IMR-90 (cell line): ENCODE measurements at regions not wholly inside any gene's neighbourhood (a gene's known extent, or its start where the extent isn't known, plus 50 kb on each side); places are given as distances from the start of the nearest gene placed in this dataset.

Experiments
- ATAC-seq: fragments of 200-7000 bp; cut with Tn5 transposase; 2 replicates; pipeline ENCODE4 v1.9.1; 2020; ENCODE audit warnings: low read depth, mild to moderate bottlenecking, moderate library complexity
- BruUV-seq: library from RNA; stranded (reverse); fragments of 400-500 nt; replicated peaks from 2 replicates; lab custom pipeline; 2021; lab: Mats Ljungman, UMichigan
- CTCF ChIA-PET: fragments of 300-600 bp; formaldehyde crosslinking; extraction: SDS; loops from one replicate; lab custom pipeline; 2021; ENCODE audit warnings: antibody characterized with exemption; lab: Yijun Ruan, JAX
- POLR2A ChIA-PET: fragments of 300-600 bp; sonication (Branson Sonifier 250); formaldehyde crosslinking; loops from one replicate; lab custom pipeline; 2022; ENCODE audit warnings: antibody characterized with exemption; ENCODE audit not compliant: unreplicated experiment; lab: Charles Lee
- DNase-seq: peaks from one replicate; pipeline ENCODE4 v3.0.0; 2013
- H2AFZ ChIP-seq: replicated peaks from 2 replicates; pipeline ENCODE3; 2013; ENCODE audit warnings: low read length, mild to moderate bottlenecking; ENCODE audit not compliant: poor library complexity
- H2AK5ac ChIP-seq: 2 replicates; pipeline ENCODE4 v1.6.1; 2013; ENCODE audit warnings: low read depth, low read length, inconsistent platforms
- H2AK9ac ChIP-seq: replicated peaks from 2 replicates; pipeline ENCODE3; 2013; ENCODE audit warnings: mild to moderate bottlenecking, low read depth, low read length, moderate library complexity; ENCODE audit not compliant: poor library complexity
- H2BK120ac ChIP-seq: 2 replicates; pipeline ENCODE4 v1.6.1; 2013; ENCODE audit warnings: low read depth, low read length, inconsistent platforms
- H2BK15ac ChIP-seq: 3 replicates; pipeline ENCODE4 v1.6.1; 2013; ENCODE audit warnings: low read depth, low read length, inconsistent platforms
- H2BK20ac ChIP-seq: 2 replicates; pipeline ENCODE4 v1.6.1; 2013; ENCODE audit warnings: low read depth, mild to moderate bottlenecking, inconsistent platforms, low read length, moderate library complexity
- H2BK5ac ChIP-seq: 2 replicates; pipeline ENCODE4 v1.6.1; 2013; ENCODE audit warnings: mild to moderate bottlenecking, low read depth, low read length, inconsistent platforms; ENCODE audit not compliant: poor library complexity, severe bottlenecking
- H3K14ac ChIP-seq: replicated peaks from 2 replicates; pipeline ENCODE4 v1.6.1; 2013; ENCODE audit warnings: low read depth, low read length, inconsistent platforms
- H3K18ac ChIP-seq: 2 replicates; pipeline ENCODE4 v1.6.1; 2013; ENCODE audit warnings: low read depth, low read length, control low read depth
- H3K23ac ChIP-seq: 2 replicates; pipeline ENCODE4 v1.6.1; 2013; ENCODE audit warnings: low read depth, low read length, inconsistent platforms
- H3K27ac ChIP-seq: 2 replicates; pipeline ENCODE4 v1.5.1; 2013; ENCODE audit warnings: mild to moderate bottlenecking, control low read depth, low read length; ENCODE audit not compliant: insufficient read depth
- H3K27me3 ChIP-seq: 2 replicates; pipeline ENCODE4 v1.6.1; 2013; ENCODE audit warnings: low read length; ENCODE audit not compliant: control insufficient read depth, insufficient read depth
- H3K36me3 ChIP-seq: 2 replicates; pipeline ENCODE4 v1.6.1; 2013; ENCODE audit warnings: low read length, mixed read lengths; ENCODE audit not compliant: control insufficient read depth, insufficient read depth
- H3K4ac ChIP-seq: 2 replicates; pipeline ENCODE4 v1.6.1; 2013; ENCODE audit warnings: low read depth, low read length, inconsistent platforms
- H3K4me1 ChIP-seq: 2 replicates; pipeline ENCODE4 v1.6.1; 2013; ENCODE audit warnings: low read length, mixed read lengths; ENCODE audit not compliant: control insufficient read depth, insufficient read depth
- H3K4me2 ChIP-seq: 2 replicates; pipeline ENCODE4 v1.6.1; 2013; ENCODE audit warnings: low read depth, mild to moderate bottlenecking, control low read depth, low read length, moderate library complexity
- H3K4me3 ChIP-seq: 2 replicates; pipeline ENCODE4 v1.5.1; 2013; ENCODE audit warnings: low read depth, mild to moderate bottlenecking, control low read depth, low read length, moderate library complexity; ENCODE audit not compliant: insufficient read depth
- H3K56ac ChIP-seq: 2 replicates; pipeline ENCODE4 v1.6.1; 2013; ENCODE audit warnings: low read length, inconsistent platforms; ENCODE audit not compliant: insufficient read depth; ENCODE audit errors: extremely low read depth
- H3K79me1 ChIP-seq, 2 experiments: 2 replicates each; pipeline ENCODE4 v1.6.1; 2013; ENCODE audit warnings: low read length in 2 of 2, inconsistent platforms in 1 of 2, low read depth in 1 of 2
- H3K9ac ChIP-seq: 2 replicates; pipeline ENCODE4 v1.6.1; 2013; ENCODE audit warnings: low read depth, low read length, control low read depth
- H3K9me1 ChIP-seq: 2 replicates; pipeline ENCODE4 v1.6.1; 2013; ENCODE audit warnings: low read length, inconsistent platforms; ENCODE audit not compliant: insufficient read depth
- H3K9me3 ChIP-seq: 2 replicates; pipeline ENCODE4 v1.6.1; 2013; ENCODE audit warnings: low read length; ENCODE audit not compliant: control insufficient read depth, insufficient read depth
- H4K20me1 ChIP-seq: 2 replicates; pipeline ENCODE4 v1.6.1; 2013; ENCODE audit warnings: low read length, inconsistent platforms; ENCODE audit not compliant: insufficient read depth
- H4K5ac ChIP-seq: 2 replicates; pipeline ENCODE4 v1.6.1; 2013; ENCODE audit warnings: mild to moderate bottlenecking, low read depth, low read length, control low read depth
- H4K8ac ChIP-seq, 2 experiments: 2 replicates each; pipeline ENCODE4 v1.6.1; 2013; ENCODE audit warnings: low read depth in 2 of 2, low read length in 2 of 2, control low read depth in 1 of 2, inconsistent platforms in 1 of 2
- H4K91ac ChIP-seq: 2 replicates; pipeline ENCODE4 v1.6.1; 2013; ENCODE audit warnings: low read depth, low read length, inconsistent platforms; ENCODE audit not compliant: insufficient read depth
- BHLHE40 ChIP-seq: fragments of 150-350 bp; IDR thresholded peaks from 2 replicates; pipeline ENCODE4 v1.6.1; 2016; ENCODE audit warnings: mild to moderate bottlenecking, low read depth, low read length
- CEBPB ChIP-seq: IDR thresholded peaks from 2 replicates; pipeline ENCODE4 v1.6.1; 2012; ENCODE audit warnings: low read depth, low read length, improper control_type of control experiment
- CHD1 ChIP-seq: IDR thresholded peaks from 2 replicates; pipeline ENCODE4 v1.6.1; 2012; ENCODE audit warnings: low read depth, low read length, improper control_type of control experiment
- CTCF ChIP-seq: conservative IDR thresholded peaks from 2 replicates; pipeline ENCODE4 v1.5.1; 2012; ENCODE audit warnings: mild to moderate bottlenecking, low read depth, low read length, improper control_type of control experiment
- MAFK ChIP-seq: IDR thresholded peaks from 2 replicates; pipeline ENCODE4 v1.6.1; 2012; ENCODE audit warnings: low read depth, low read length, improper control_type of control experiment
- MAZ ChIP-seq: IDR thresholded peaks from 2 replicates; pipeline ENCODE4 v1.6.1; 2012; ENCODE audit warnings: low read depth, mild to moderate bottlenecking, low read length, improper control_type of control experiment, moderate library complexity, borderline replicate concordance
- MXI1 ChIP-seq: IDR thresholded peaks from 2 replicates; pipeline ENCODE4 v1.6.1; 2012; ENCODE audit warnings: low read depth, mild to moderate bottlenecking, low read length, moderate library complexity, borderline replicate concordance
- POLR2A ChIP-seq: IDR thresholded peaks from 2 replicates; pipeline ENCODE4 v1.6.1; 2012; ENCODE audit warnings: mild to moderate bottlenecking, low read depth, low read length
- RAD21 ChIP-seq: IDR thresholded peaks from 2 replicates; pipeline ENCODE4 v1.6.1; 2012; ENCODE audit warnings: low read length, improper control_type of control experiment
- RCOR1 ChIP-seq: IDR thresholded peaks from 2 replicates; pipeline ENCODE4 v1.6.1; 2012; ENCODE audit warnings: mild to moderate bottlenecking, low read length, improper control_type of control experiment; ENCODE audit not compliant: insufficient replicate concordance
- RFX5 ChIP-seq: IDR thresholded peaks from 2 replicates; pipeline ENCODE4 v1.8.0; 2012; ENCODE audit warnings: low read depth, mild to moderate bottlenecking, low read length, moderate library complexity
- SMC3 ChIP-seq: fragments of 150-350 bp; IDR thresholded peaks from 2 replicates; pipeline ENCODE4 v1.6.1; 2016; ENCODE audit warnings: low read depth, mild to moderate bottlenecking, antibody characterized with exemption, low read length, moderate library complexity
- WGBS, 2 experiments: methylation state at CpG; one replicate each; pipeline versions ENCODE4 v1.1.5 to v1.1.7; 2013; ENCODE audit warnings: missing lambda C conversion rate in 2 of 2; ENCODE audit not compliant: insufficient read length in 1 of 2; ENCODE audit errors: extremely low coverage in 2 of 2; 5-methylcytosine and 5-hydroxymethylcytosine counted together
- dilution Hi-C: fragments of 300-500 bp; cut with HindIII; formaldehyde crosslinking; loops from one replicate; pipeline ENCODE4 v1.14.3; 2018; ENCODE audit warnings: low sequenced_read_pairs; ENCODE audit not compliant: unreplicated experiment
- in situ Hi-C: fragments of 300-500 bp; cut with MboI; formaldehyde crosslinking; loops from 3 replicates; pipeline ENCODE4 v1.14.3; 2019; ENCODE audit warnings: low sequenced_read_pairs, inconsistent platforms, mixed read lengths
- intact Hi-C: fragments of 100-400 bp; cut with micrococcal nuclease; formaldehyde crosslinking; loops from 2 replicates; pipeline ENCODE4 v1.10.0; 2022
- TF ChIP-seq, protein P1 (sequence below): fragments of 150-350 bp; IDR thresholded peaks from 2 replicates; pipeline ENCODE4 v1.6.1; 2017; ENCODE audit warnings: mild to moderate bottlenecking, antibody characterized with exemption, low read length, low read depth
- TF ChIP-seq, protein P2 (sequence below): fragments of 150-350 bp; IDR thresholded peaks from 2 replicates; pipeline ENCODE4 v1.6.1; 2016; ENCODE audit warnings: low read depth, mild to moderate bottlenecking, low read length, moderate library complexity, borderline replicate concordance

- Histone ChIP-seq H3K27ac (no peak overlapping the region), H2BK5ac (no peak overlapping the region), H3K36me3 (no peaks in the 10 kb centered on the region), H3K4me2 (no peak overlapping the region), H4K5ac (no peak overlapping the region), H3K4me3 (no peak overlapping the region), H3K56ac (no peak overlapping the region), H2AK5ac (no peak overlapping the region), H3K27me3 (peaks cover 2% of the 10 kb centered on the region; the same call in 1 of the 2 replicates), H3K4ac (no peak overlapping the region), H3K23ac (no peak overlapping the region), H2AK9ac (no peak overlapping the region), H3K9me3 (peaks cover 2% of the 10 kb centered on the region; the same call in 1 of the 2 replicates), H3K18ac (no peak overlapping the region), H2BK20ac (no peak overlapping the region), H4K91ac (no peak overlapping the region), H2AFZ (no peak overlapping the region), H3K9ac (no peak overlapping the region), H3K14ac (no peak overlapping the region), H2BK120ac (no peak overlapping the region), H4K8ac (no peak overlapping the region), H3K4me1 (no peaks in the 10 kb centered on the region), H2BK15ac (no peak overlapping the region), H3K79me1 (no peaks in the 10 kb centered on the region), H4K20me1 (no peaks in the 10 kb centered on the region), H3K9me1 (no peaks in the 10 kb centered on the region)
- BruUV-seq: no TSS peak
- intact Hi-C loops: no loop called here
- DNase-seq (no peak), ATAC-seq (no peak)
- TF ChIP-seq CTCF (no peak), RCOR1 (no peak), BHLHE40 (no peak), MAZ (no peak), CEBPB (no peak), RFX5 (no peak), MAFK (no peak), SMC3 (no peak), CHD1 (no peak), POLR2A (no peak), RAD21 (no peak), MXI1 (no peak)
- TF ChIP-seq, protein P1, sequence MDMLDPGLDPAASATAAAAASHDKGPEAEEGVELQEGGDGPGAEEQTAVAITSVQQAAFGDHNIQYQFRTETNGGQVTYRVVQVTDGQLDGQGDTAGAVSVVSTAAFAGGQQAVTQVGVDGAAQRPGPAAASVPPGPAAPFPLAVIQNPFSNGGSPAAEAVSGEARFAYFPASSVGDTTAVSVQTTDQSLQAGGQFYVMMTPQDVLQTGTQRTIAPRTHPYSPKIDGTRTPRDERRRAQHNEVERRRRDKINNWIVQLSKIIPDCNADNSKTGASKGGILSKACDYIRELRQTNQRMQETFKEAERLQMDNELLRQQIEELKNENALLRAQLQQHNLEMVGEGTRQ: no peak
- TF ChIP-seq, protein P2, sequence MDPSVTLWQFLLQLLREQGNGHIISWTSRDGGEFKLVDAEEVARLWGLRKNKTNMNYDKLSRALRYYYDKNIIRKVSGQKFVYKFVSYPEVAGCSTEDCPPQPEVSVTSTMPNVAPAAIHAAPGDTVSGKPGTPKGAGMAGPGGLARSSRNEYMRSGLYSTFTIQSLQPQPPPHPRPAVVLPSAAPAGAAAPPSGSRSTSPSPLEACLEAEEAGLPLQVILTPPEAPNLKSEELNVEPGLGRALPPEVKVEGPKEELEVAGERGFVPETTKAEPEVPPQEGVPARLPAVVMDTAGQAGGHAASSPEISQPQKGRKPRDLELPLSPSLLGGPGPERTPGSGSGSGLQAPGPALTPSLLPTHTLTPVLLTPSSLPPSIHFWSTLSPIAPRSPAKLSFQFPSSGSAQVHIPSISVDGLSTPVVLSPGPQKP: no peak
- in situ Hi-C loops: no loop called here
- ChIA-PET CTCF (no interaction called here), POLR2A (no interaction called here)
- dilution Hi-C loops: no loop called here
- WGBS, 2 experiments: no CpG with 5 or more reads among the region's 7 CpGs
Measured at GRCh38 chr20:48146877-48147276, 361.6 kb upstream of the SULF2 start.
